SH-SY5Y (cell line): ENCODE measurements at regions not wholly inside any gene's neighbourhood (a gene's known extent, or its start where the extent isn't known, plus 50 kb on each side); places are given as distances from the start of the nearest gene placed in this dataset.

Experiments used
- GATA2 ChIP-seq: IDR thresholded peaks from 2 replicates; pipeline ENCODE4 v1.6.1; 2011; ENCODE audit warnings: mild to moderate bottlenecking, low read depth, low read length
- GATA3 ChIP-seq: IDR thresholded peaks from 2 replicates; pipeline ENCODE4 v1.6.1; 2011; ENCODE audit warnings: low read depth, mild to moderate bottlenecking, low read length, moderate library complexity

GRCh38 chr5:158273035-158273434, 414.1 kb upstream of the CLINT1 start:
- TF ChIP-seq GATA2 = no peak
- TF ChIP-seq GATA3 = no peak
